ENCODE measurements at regions not wholly inside any gene's neighbourhood (a gene's known extent, or its start where the extent isn't known, plus 50 kb on each side); places are given as distances from the start of the nearest gene placed in this dataset.

DNA sequence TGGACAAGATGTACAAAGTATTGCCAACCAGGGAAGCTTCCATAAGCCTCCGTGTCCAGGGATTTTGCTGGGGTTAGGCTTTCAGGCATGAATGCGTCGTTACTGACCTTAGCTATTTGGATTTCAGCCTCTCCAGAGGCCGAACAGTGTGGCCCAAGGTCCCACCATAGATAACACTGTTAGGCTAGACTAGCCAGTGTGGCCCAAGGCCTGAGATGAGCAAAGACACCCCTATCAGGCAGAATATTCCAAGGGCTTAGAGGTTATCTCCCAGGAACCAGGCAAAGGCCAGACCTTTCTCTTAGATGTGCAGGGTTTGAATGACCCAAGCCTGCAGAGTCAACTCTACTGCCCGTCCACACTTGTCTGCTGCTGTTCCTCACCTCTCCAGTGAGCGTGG lies 131.7 kb upstream of the NDUFV2 start (continued):
- TF ChIP-seq, protein P1, sequence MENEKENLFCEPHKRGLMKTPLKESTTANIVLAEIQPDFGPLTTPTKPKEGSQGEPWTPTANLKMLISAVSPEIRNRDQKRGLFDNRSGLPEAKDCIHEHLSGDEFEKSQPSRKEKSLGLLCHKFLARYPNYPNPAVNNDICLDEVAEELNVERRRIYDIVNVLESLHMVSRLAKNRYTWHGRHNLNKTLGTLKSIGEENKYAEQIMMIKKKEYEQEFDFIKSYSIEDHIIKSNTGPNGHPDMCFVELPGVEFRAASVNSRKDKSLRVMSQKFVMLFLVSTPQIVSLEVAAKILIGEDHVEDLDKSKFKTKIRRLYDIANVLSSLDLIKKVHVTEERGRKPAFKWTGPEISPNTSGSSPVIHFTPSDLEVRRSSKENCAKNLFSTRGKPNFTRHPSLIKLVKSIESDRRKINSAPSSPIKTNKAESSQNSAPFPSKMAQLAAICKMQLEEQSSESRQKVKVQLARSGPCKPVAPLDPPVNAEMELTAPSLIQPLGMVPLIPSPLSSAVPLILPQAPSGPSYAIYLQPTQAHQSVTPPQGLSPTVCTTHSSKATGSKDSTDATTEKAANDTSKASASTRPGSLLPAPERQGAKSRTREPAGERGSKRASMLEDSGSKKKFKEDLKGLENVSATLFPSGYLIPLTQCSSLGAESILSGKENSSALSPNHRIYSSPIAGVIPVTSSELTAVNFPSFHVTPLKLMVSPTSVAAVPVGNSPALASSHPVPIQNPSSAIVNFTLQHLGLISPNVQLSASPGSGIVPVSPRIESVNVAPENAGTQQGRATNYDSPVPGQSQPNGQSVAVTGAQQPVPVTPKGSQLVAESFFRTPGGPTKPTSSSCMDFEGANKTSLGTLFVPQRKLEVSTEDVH (IDR thresholded peaks at IDR 0.05; ENCODE audit: low read depth, partially characterized antibody): no peak
- TF ChIP-seq TAL1 (IDR thresholded peaks at IDR 0.05) (peak; percentile 11; the same call in 1 of the 2 replicates), TCF3 (CRISPR knock-in tag; IDR thresholded peaks at IDR 0.05) (peak; percentile 58; the same call in 1 of the 2 replicates), DIDO1 (tag; IDR thresholded peaks at IDR 0.05; ENCODE audit: low read depth) (no peak), HSF4 (CRISPR knock-in tag; IDR thresholded peaks at IDR 0.05; ENCODE audit: borderline replicate concordance) (0 out of 2 replicates have a peak, but pooled peaks have one; percentile 24), MAFF (IDR thresholded peaks at IDR 0.05; ENCODE audit: low read length) (no peak), CBFA2T2 (conservative IDR thresholded peaks at IDR 0.05) (peak; percentile 28; the same call in 1 of the 2 replicates), CBFA2T3 (IDR thresholded peaks at IDR 0.05) (peak; percentile 63), PRPF4 (IDR thresholded peaks at IDR 0.05; ENCODE audit: insufficient read depth, low read depth, low read length, poor library complexity, severe bottlenecking) (no peak)
- TF ChIP-seq, protein P2, sequence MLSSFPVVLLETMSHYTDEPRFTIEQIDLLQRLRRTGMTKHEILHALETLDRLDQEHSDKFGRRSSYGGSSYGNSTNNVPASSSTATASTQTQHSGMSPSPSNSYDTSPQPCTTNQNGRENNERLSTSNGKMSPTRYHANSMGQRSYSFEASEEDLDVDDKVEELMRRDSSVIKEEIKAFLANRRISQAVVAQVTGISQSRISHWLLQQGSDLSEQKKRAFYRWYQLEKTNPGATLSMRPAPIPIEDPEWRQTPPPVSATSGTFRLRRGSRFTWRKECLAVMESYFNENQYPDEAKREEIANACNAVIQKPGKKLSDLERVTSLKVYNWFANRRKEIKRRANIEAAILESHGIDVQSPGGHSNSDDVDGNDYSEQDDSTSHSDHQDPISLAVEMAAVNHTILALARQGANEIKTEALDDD (IDR thresholded peaks at IDR 0.05): peak; percentile 62; the same call in 1 of the 2 replicates
- TF ChIP-seq, protein P3, sequence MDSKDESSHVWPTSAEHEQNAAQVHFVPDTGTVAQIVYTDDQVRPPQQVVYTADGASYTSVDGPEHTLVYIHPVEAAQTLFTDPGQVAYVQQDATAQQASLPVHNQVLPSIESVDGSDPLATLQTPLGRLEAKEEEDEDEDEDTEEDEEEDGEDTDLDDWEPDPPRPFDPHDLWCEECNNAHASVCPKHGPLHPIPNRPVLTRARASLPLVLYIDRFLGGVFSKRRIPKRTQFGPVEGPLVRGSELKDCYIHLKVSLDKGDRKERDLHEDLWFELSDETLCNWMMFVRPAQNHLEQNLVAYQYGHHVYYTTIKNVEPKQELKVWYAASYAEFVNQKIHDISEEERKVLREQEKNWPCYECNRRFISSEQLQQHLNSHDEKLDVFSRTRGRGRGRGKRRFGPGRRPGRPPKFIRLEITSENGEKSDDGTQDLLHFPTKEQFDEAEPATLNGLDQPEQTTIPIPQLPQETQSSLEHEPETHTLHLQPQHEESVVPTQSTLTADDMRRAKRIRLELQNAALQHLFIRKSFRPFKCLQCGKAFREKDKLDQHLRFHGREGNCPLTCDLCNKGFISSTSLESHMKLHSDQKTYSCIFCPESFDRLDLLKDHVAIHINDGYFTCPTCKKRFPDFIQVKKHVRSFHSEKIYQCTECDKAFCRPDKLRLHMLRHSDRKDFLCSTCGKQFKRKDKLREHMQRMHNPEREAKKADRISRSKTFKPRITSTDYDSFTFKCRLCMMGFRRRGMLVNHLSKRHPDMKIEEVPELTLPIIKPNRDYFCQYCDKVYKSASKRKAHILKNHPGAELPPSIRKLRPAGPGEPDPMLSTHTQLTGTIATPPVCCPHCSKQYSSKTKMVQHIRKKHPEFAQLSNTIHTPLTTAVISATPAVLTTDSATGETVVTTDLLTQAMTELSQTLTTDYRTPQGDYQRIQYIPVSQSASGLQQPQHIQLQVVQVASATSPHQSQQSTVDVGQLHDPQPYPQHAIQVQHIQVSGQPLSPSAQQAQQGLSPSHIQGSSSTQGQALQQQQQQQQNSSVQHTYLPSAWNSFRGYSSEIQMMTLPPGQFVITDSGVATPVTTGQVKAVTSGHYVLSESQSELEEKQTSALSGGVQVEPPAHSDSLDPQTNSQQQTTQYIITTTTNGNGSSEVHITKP (IDR thresholded peaks at IDR 0.05; ENCODE audit: partially characterized antibody): peak; percentile 52
- TF ChIP-seq, protein P4, sequence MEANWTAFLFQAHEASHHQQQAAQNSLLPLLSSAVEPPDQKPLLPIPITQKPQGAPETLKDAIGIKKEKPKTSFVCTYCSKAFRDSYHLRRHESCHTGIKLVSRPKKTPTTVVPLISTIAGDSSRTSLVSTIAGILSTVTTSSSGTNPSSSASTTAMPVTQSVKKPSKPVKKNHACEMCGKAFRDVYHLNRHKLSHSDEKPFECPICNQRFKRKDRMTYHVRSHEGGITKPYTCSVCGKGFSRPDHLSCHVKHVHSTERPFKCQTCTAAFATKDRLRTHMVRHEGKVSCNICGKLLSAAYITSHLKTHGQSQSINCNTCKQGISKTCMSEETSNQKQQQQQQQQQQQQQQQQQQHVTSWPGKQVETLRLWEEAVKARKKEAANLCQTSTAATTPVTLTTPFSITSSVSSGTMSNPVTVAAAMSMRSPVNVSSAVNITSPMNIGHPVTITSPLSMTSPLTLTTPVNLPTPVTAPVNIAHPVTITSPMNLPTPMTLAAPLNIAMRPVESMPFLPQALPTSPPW (CRISPR knock-in tag; IDR thresholded peaks at IDR 0.05): no peak

Measured in K562 (cell line).